ENCODE measurements at regions not wholly inside any gene's neighbourhood (a gene's known extent, or its start where the extent isn't known, plus 50 kb on each side); places are given as distances from the start of the nearest gene placed in this dataset.

GRCh38 chr20:30487947-30488926 lies 769.2 kb upstream of the DEFB115 start:
- Histone ChIP-seq H3K27me3 (ENCODE audit: control insufficient read depth, insufficient read depth, low read length) (no peaks in the 10 kb centered on the region), H2BK120ac (ENCODE audit: low read depth, low read length) (no peak overlapping the region), H2AFZ (replicated peaks; ENCODE audit: low read length, poor library complexity) (no peak overlapping the region), H3K23ac (ENCODE audit: low read depth, low read length) (no peak overlapping the region), H4K91ac (ENCODE audit: insufficient read depth, low read depth, low read length) (no peak overlapping the region), H3K4me3 (ENCODE audit: insufficient read depth, low read depth, low read length) (no peak overlapping the region), H3K4me1 (ENCODE audit: control insufficient read depth, insufficient read depth, low read length) (no peaks in the 10 kb centered on the region), H4K8ac (ENCODE audit: low read depth in 2 of 2, low read length in 2 of 2) (no peak overlapping the region), H4K5ac (ENCODE audit: low read depth, low read length) (no peak overlapping the region), H2BK5ac (ENCODE audit: low read depth, low read length, poor library complexity, severe bottlenecking) (no peak overlapping the region), H3K4me2 (ENCODE audit: low read depth, low read length) (no peak overlapping the region), H3K9me3 (ENCODE audit: control insufficient read depth, insufficient read depth, low read length) (peaks cover 30% of the 10 kb centered on the region), H4K20me1 (ENCODE audit: insufficient read depth, low read length) (no peaks in the 10 kb centered on the region), H3K79me1 (ENCODE audit: low read depth in 1 of 2, low read length in 2 of 2) (no peaks in the 10 kb centered on the region), H3K56ac (ENCODE audit: extremely low read depth, insufficient read depth, low read length) (no peak overlapping the region), H2BK15ac (ENCODE audit: low read depth, low read length) (no peak overlapping the region), H3K9me1 (ENCODE audit: insufficient read depth, low read length) (no peaks in the 10 kb centered on the region), H3K14ac (replicated peaks; ENCODE audit: low read depth, low read length) (no peak overlapping the region), H2BK20ac (ENCODE audit: low read depth, low read length) (no peak overlapping the region), H3K18ac (ENCODE audit: low read depth, low read length) (no peak overlapping the region), H2AK9ac (replicated peaks; ENCODE audit: low read depth, low read length, poor library complexity) (no peak overlapping the region), H3K4ac (ENCODE audit: low read depth, low read length) (no peak overlapping the region), H3K36me3 (ENCODE audit: control insufficient read depth, insufficient read depth, low read length) (no peaks in the 10 kb centered on the region), H2AK5ac (ENCODE audit: low read depth, low read length) (no peak overlapping the region), H3K27ac (ENCODE audit: insufficient read depth, low read length) (no peak overlapping the region), H3K9ac (ENCODE audit: low read depth, low read length) (no peak overlapping the region)
- DNase-seq (no peak), ATAC-seq (ENCODE audit: low read depth) (no peak)
- BruUV-seq (replicated peaks) = no TSS peak
- 48% methylated on average over 39 of the region's 97 CpGs; no CpG with 5 or more reads in 1 of the 2 experiments for WGBS, 2 experiments (ENCODE audit: extremely low coverage in 2 of 2, insufficient read length in 1 of 2)
- dilution Hi-C loops (cut with HindIII; ENCODE audit: low sequenced_read_pairs, unreplicated experiment) (no loop called here), intact Hi-C loops (cut with micrococcal nuclease) (no loop called here), in situ Hi-C loops (cut with MboI; ENCODE audit: low sequenced_read_pairs) (no loop called here)
- TF ChIP-seq RCOR1 (IDR thresholded peaks at IDR 0.05; ENCODE audit: insufficient replicate concordance, low read length) = no peak
- POLR2A ChIA-PET (ENCODE audit: unreplicated experiment) = no interaction called here
- CTCF ChIA-PET = no interaction called here
